IPS DF 19.7 (cell line): ENCODE measurements at regions not wholly inside any gene's neighbourhood (a gene's known extent, or its start where the extent isn't known, plus 50 kb on each side); places are given as distances from the start of the nearest gene placed in this dataset.

Experiments used
- DNase-seq: peaks from one replicate; pipeline ENCODE4 v3.0.0-alpha.2; 2013; ENCODE audit warnings: low read depth, low spot score

DNA sequence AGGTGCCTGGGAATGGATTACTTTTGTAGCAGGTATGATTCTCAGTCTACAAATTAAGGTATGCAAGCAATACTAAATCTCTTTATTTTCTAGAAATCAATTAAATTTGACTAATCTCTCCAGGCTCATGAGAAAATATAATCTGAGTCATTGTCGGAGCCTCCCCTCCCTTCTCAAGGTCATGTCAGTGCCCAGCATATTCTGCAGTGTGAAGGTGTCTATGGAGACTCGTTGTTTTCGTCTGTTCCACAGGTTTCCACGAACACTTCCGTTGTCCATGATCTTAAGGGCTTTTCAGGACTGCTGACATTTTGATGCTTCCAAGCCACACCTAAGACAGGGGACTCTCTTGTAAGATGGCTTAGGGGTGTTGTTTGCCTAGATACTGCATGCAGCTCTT lies 56.6 kb upstream of the SCOC start:
- DNase-seq, result no peak

DNA sequence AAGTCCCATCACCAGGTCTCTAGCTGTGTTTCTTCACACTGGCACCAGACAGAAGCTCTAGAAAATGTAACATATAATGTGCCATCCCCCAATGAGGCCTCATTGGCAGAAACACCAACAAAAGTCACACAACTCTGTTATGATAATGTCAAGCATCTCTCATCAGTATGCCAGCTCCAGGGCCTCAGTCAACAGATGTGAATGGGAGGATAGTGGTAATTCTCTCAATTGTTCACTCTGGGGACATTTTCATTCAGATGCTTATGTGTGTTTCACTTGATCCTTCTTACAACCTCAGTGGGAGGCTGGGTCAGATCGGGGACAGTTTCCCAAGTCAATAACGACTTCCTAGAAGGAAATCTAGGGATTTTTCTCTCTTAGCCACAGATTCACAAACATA lies 57.5 kb upstream of the SCOC start:
- DNase-seq, result peak; percentile 74

DNA sequence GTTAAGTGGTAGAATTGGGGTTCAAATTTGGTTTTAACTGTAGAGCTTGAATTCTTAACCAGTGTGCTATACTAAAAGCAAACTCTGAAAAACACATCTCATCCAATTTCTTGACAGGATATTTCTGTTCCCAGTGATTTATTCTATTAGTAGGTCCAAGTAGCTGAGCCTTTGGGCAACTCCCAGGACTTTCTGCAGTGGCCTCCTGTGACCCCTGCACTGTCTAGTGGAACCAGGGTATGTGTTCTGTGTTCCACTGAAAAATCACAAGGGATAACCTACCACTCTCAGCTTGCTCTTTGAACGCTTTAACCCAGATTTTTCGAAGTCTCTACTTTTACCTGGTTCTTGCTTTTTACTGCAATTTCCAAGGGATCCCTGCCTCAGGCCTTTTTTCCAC lies 58.0 kb upstream of the SCOC start:
- no peak for DNase-seq

DNA sequence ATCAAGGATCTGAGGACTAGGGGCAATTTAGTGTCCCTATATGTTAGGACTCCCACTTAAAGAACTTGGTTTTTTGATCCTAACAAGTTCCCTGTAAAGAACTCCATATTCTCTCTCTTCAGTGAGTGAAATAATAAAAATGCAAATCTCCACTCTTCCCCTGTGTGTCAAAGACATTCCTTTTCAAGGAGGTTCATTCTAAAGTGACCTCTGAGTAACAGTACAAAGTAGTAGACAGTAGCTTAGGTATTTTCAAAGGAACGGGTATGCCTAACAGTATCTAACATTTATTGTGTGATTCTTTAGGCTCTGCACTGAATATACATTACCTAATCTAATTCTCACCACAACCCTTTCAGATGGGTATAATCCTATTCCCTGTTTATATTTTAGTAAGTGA lies 58.4 kb upstream of the SCOC start:
- DNase-seq, result no peak

DNA sequence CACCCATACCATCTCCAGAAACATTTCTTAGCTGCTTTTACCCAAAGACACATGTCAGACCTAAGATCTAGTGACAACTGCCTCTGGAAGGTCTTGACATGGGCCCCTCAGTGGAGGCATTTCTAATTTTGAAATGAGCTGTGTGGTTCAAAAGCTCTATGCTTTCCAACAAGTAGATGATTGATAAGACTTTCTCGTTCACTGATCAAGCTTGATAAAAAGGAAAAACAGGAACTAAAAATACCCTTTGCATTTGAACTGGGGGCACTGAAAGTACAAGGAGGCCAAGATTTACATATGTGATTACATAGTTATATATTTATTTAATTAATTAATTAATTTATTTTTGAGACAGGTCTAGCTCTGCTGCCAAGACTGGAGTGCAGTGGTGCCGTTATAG lies 61.3 kb upstream of the SCOC start:
- no peak for DNase-seq

DNA sequence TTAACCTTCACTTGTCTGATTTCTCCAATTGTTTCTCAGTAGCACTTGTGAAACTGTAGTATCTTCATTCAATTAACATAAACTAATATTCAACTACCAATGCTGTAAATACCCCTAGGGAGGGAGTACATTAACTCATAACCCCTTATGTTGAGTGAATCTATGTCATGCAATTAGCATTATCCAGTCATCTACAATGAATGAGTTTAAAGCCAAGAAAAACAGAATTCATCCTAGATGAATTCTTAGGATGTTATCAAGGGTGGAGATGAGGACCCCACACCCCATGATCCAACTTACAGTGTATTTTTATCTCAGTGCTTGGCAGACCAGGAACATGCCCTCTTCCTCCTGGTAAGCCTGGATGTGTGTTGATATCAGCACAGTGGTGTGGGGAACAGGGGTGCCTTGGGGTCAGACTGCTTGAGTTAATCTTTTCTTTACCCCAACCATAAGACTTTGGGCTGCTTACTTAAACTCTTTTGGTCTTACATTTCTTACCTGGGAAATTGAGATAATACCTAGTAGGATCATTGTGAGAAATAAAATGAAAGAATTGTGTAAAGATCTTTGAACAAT lies 62.1 kb upstream of the SCOC start:
- DNase-seq, result no peak

DNA sequence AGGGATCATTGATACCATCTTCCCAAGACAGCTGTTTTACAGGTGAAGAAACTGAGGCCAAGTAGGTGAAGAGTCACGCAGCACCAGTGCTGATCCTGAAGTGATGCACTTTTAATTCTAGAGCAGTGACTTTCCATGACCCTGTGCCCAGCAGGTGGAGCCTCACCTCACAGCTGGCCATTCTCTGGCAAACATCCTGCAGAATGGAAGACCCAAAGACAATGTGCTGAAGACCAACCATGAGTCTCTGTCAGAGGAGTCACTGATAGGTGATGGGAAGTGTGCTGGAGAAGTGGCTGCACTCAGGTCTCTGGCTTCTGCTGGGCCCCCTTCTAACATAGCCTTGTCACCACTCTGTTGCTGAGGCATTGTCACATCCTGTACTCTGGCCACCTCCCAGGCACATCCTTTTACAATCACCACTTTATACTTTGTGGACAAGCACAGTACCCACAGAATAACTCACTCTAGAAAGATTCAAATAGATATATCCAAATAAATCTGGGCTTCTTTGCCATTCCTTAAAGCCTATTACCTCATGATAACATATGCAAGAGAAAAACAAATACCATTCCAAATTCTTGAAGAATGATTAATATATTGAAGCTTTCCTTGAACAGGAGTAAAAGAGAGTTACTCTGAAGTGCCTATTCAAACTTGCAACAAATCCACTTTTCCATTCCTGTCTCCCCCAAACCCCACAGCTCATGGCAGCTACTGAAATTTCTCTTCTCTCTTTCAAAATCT lies 64.1 kb upstream of the SCOC start:
- DNase-seq, result no peak

DNA sequence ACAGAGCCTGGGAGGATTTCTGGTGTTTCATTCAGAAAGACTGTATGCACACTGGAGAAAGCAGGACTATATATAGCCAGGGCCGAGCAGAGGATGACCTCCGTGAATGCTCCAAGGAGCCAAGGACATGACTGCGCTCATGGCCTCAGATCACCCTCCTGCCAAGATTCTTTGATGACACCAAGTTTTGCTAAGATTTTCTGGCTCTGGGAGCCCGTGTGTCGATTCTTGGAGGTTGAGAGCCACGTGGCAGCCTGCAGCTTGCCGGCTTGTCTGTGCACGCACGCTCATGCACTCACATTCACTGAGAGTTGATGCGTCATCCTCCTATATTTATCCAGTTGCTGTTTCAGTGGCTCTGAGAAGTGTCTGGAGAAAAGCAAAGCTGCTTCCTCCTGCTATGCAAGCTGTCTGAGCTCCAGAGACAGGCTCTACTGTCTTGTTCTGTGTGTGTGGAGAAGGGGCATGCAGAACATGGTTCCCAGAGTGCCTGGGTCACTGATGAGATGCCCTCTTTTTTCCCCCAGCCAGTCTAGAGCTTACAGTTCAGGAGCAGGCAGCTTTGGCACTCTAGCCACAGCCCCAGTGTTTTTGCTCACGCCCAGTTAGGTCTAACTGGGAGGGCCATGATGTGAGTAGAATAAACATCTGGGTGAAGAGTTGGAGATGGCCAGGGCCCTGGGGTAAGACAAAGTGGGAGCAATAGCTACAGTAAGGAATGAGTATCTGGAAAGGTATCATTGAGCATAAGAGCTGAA lies 64.9 kb upstream of the SCOC start:
- no peak for DNase-seq

DNA sequence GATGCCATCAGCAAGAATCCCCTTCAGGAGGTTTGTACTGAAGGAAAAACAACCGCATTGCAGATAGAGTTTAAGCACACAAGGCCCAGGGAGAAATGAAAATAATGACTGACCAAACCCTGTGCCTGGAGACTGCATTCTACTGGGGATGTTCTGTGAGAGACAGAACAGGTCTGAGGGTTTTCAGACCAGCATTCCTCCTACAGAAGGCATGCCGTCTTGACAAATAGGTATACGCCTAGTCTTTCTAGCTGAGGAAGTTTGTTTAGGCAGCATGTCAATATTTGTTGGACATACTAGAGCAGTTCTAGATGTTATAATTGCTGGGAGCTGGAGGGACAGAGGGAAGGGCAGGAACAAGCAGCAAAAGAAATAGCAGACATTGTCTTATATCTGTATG lies 68.4 kb upstream of the SCOC start:
- no peak for DNase-seq

DNA sequence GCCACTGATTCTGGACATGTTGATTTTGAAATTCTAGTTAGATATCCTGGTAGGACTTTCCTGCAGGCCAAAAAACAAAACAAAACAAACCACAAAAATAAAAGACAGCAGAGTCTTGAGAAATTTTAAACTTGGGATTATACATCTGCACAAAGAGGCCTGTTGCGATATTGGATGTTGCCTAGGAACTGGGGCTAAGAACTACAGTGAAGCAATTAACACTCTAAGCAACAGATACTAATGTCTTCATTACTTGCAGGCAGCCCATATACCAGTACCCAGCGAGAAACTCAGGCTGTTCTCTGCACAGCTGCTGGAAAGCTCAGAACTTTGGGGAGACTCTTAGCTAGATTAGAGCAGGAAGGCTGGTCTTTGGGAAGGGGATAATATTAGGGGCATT lies 69.1 kb upstream of the SCOC start:
- no peak for DNase-seq

DNA sequence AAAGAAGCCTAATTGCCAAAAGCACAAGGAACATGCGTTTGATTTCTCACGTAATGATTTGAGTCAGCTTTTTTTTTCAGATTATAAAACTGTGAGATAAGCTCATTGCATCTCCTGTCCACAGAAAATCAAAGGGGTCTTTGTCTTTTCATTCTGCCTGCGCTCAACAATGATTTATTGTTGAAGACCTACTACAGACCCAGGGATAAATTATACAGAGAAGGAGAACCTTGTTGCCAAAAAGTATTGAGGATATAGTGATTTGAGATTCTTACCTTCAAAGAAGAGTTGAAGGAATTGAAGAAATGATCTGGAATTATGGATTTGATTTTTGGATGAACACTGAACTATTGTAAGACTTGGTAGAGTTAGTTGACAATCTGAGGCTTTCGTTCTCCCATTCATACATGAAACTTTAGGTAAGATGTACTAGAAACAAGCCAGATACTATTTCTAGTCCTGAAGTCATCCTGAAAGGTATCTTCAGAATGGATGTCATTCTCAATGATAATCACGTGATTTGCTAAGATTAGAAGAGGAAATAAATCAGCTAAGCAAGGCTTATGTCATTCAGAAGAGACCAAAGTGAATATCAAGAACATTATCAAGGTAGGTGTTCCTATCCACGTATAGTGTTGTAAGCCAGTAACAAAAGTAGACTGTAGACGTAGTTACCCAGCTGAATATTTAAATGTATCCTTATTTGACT lies 71.1 kb upstream of the SCOC start:
- DNase-seq, result no peak

DNA sequence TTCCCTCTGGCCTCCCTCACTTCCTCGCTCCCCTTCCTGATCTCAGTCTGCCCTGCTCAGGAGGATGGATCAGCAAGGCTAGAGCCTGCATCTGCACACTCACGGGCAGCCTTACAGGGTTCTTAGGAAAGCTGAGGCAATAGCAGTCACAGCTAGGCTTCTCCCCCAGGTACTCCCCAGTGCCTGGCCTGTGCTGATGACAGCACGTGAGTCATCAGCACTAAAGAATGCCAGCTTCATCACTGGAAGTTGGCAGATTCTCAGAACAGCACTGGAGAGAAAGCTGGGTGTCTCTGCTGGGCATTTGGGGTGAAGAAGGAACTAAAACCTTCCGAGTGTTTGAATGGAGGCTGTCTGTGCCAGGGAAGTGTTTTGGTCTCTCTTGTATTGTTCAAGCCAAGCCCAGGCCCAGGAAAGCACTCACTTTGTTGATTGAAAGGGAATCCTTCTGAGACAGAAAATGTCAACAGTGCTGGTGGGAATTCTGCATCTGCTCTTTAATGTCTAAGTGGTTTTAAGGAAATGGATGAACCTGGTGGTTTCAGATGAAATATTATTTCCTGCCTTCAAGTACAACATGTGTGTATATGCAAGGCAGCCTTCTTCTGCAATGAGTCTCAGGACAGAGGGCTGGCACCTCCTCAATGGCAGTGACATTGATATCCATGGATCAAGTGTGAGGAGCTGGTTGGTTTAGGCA lies 73.0 kb upstream of the SCOC start:
- no peak for DNase-seq

DNA sequence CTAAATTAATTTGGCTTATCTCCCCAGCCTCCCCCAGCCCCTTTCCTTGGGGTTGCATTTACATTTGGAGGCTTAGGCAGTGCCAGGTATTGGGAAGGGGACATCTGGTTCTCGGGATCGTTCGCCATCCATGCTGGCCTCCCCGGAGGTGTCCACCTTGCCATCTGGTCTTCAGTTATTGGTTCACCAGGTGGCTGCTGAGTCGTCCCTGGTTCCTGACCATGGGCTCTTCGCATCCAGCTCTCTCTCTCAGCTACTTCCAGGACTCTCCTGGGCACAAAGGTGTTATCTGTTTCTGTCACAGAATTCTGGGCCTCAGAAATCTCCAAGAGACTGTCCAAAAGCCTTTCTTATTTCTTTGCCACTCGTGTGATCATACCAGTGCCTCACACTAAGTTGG lies 75.4 kb upstream of the SCOC start:
- DNase-seq, result no peak

DNA sequence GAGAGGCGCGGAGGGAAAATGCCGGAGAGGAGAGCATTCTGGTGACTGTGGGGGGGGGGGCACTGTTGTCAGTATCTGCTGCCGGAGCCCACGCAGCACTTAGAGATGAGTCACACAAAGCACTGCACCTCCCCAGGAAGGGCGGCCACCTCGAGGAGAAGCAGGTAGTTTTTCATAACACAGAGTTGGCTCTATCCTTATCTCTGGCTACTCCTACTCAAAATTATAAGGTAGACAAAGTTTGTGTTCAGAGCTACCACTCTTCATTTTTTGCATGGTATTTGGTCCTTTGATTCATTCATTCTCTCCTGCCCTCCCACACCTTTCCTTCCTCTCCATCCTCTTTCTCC lies 76.2 kb upstream of the SCOC start:
- DNase-seq, result no peak

DNA sequence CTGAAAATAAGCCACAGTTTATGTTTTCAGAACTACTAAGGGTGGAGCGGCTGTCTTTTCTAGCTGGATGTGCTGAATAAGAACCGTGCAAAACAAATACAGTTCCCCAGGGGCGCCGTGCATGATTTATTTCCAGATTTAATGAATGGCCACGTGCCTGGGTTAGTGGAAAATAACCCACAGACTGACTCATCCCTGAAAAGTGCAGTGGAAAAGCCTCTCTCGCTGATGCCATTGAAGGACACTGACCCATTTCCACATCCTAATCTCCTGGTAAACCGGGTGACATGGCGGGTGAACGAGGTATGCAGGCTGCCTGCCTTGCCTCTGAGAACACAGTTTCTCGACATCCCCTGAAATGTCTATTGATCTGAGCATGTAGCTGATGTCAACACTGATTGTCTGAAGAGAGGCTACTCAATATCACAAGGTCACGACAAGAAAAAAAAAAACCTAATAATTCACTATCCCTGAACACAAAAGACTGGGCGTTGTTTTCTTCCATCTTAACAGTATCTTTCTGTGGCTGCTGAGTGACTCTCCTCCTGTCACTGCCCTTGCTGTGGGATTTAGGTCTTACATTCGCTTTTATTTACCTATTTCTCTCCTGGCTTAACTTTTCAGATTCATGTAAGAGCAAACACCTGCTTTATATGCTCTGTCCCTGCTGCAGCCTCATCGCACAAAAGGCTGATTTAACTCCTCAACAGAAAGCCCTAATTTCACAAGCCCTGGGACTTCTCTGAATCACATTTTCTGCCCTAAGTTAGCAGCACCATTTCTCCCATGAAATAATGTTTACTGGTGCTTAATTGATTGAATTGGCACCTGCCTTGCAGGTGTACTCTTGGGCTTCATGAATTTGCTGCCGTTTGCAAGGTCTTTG lies 76.9 kb upstream of the SCOC start:
- no peak for DNase-seq

DNA sequence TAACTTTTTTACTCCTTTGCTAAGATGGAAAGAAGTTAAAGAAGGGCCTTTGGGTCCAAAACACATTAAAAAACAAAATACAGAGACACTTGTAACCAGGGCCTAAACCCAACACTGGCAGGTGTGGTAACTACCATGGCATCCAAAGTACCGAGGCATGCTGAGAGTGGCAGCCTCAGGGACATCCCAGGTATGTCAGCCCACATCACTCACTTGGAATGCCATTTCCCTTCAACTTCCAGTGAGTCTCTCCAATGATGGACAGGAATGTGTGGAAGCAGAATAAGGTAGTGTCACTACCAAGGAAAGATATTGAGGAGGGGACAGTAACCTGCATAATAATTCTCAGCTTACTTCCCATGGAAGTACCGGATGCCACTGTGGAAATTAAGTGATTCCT lies 79.5 kb upstream of the SCOC start:
- no peak for DNase-seq

DNA sequence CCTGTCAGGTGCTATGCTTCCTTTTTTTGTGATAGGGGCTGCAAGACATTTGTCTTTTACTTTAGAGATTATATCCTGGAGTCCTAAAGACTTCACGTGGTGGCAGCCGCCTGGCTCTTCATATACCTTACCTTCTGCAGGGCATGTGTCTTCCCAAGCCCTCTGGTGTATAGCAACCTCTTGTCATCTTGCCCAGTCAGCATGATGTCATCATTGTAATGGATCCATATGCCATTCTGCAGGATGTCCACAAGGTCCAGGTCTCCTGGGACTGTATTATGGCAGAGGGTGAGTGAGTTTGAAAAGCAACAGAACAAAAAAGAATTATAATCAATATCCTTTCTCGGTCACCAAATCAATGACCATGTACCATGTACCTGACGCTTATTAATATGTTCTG lies 82.2 kb upstream of the SCOC start:
- no peak for DNase-seq

DNA sequence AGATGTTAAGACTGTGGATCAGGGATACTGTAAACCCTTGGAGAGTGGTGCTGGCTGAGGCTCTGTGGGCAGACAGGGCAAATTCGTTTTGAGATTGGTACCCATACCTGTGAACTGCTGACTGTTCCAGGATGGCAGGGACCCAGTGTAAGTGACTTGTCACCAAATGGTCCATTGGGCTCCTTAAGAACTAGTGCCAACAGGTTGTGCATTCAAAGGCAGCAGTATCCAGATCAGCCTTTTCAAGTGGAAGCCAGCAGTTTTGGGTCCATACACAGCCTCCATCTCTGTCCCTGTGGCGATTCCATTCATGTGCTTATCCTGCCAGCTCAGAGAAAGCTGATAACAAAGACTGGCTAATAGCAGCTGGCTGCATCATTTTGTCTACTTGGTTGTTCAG lies 84.0 kb upstream of the SCOC start:
- no peak for DNase-seq

DNA sequence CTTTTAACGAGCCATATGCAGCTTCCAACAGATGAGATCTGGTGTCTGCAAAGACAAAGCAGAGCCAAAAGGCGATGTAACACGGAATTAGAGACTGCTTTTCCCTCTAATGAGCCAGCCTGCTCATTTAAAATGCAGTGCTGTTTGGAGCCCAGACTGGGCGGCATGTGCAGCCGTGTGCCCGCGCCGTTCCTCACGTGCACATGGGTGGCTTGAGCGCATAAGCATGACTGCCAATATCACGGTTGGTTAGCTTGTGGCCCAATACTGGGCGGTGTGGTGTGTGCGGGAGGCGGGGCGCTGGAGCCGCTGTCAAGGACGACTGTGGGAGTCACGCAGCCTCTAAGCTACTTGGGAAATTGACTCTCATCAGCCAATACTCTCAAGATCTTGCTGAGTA lies 87.0 kb upstream of the SCOC start:
- no peak for DNase-seq

DNA sequence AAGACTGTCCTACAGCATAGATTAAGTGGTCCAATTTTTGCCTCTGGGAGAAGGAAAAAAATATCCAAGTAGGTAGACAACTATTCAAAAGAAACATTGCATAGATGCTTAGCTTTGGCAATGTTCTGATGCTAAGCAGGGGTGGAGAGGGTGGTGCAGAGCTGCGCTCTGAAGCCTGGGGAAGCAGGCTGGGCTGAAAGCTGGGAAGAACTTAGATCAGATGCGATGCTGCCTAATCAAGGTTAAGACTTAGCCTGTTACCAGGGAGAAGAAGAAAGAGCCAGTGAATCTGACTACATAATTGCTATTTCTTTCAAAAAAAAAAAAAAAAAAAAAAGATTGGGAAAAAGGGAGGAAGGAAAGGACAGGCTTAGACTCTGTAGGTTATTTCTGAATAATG lies 89.0 kb upstream of the SCOC start:
- no peak for DNase-seq
